ENCODE measurements at regions not wholly inside any gene's neighbourhood (a gene's known extent, or its start where the extent isn't known, plus 50 kb on each side); places are given as distances from the start of the nearest gene placed in this dataset.

GRCh38 chr11:62025487-62026105 is 58.2 kb upstream of the FTH1 start (continued):
- TF ChIP-seq FUS (optimal IDR thresholded peaks at IDR 0.05; ENCODE audit: low read depth, low read length): no peak
- peak; percentile 25 for TF ChIP-seq RBM39 (optimal IDR thresholded peaks at IDR 0.05; ENCODE audit: low read depth, low read length)
- TF ChIP-seq PTBP1 (IDR thresholded peaks at IDR 0.05; ENCODE audit: low read depth, low read length): no peak
- TF ChIP-seq BRCA1 (IDR thresholded peaks at IDR 0.05): no peak
- TF ChIP-seq BRCA1 (CRISPR knock-in tag; IDR thresholded peaks at IDR 0.05): no peak
- peak; percentile 91 for TF ChIP-seq ESRRA (IDR thresholded peaks at IDR 0.05; ENCODE audit: borderline replicate concordance, low read depth)
- TF ChIP-seq KLF1 (tag; IDR thresholded peaks at IDR 0.05): peak; percentile 100
- TF ChIP-seq ZNF175 (CRISPR knock-in tag; IDR thresholded peaks at IDR 0.05; ENCODE audit: low read depth): peak; percentile 62; the same call in 1 of the 2 replicates
- TF ChIP-seq PHB2 (IDR thresholded peaks at IDR 0.05; ENCODE audit: low read depth): no peak
- no peak; the same call in 1 of the 2 replicates for TF ChIP-seq ZNF41 (CRISPR knock-in tag; conservative IDR thresholded peaks at IDR 0.05)
- TF ChIP-seq ZNF584 (CRISPR knock-in tag; IDR thresholded peaks at IDR 0.05; ENCODE audit: low read depth): peak; percentile 90
- TF ChIP-seq ADNP (tag; IDR thresholded peaks at IDR 0.05): peak; percentile 30; the same call in 1 of the 2 replicates
- no peak for TF ChIP-seq E4F1 (CRISPR knock-in tag; IDR thresholded peaks at IDR 0.05; ENCODE audit: borderline replicate concordance)
- no peak for TF ChIP-seq TSHZ1 (CRISPR knock-in tag; IDR thresholded peaks at IDR 0.05)
- TF ChIP-seq CSDE1 (IDR thresholded peaks at IDR 0.05): no peak
- TF ChIP-seq HDAC2 (IDR thresholded peaks at IDR 0.05): peak; percentile 97
- no peak; the same call in 1 of the 2 replicates for TF ChIP-seq ZNF263 (CRISPR knock-in tag; IDR thresholded peaks at IDR 0.05; ENCODE audit: borderline replicate concordance)
- TF ChIP-seq, protein P1, sequence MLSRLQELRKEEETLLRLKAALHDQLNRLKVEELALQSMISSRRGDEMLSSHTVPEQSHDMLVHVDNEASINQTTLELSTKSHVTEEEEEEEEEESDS (CRISPR knock-in tag; IDR thresholded peaks at IDR 0.05): no peak
- peak; percentile 84 for TF ChIP-seq CBFA2T2 (conservative IDR thresholded peaks at IDR 0.05)
- TF ChIP-seq SRSF1 (IDR thresholded peaks at IDR 0.05; ENCODE audit: low read depth, low read length): no peak
- peak; percentile 94 for TF ChIP-seq ARID1B (IDR thresholded peaks at IDR 0.05)
- TF ChIP-seq MCM5 (IDR thresholded peaks at IDR 0.05; ENCODE audit: low read depth): no peak
- TF ChIP-seq ZNF507 (tag; conservative IDR thresholded peaks at IDR 0.05): no peak
- TF ChIP-seq, protein P2, sequence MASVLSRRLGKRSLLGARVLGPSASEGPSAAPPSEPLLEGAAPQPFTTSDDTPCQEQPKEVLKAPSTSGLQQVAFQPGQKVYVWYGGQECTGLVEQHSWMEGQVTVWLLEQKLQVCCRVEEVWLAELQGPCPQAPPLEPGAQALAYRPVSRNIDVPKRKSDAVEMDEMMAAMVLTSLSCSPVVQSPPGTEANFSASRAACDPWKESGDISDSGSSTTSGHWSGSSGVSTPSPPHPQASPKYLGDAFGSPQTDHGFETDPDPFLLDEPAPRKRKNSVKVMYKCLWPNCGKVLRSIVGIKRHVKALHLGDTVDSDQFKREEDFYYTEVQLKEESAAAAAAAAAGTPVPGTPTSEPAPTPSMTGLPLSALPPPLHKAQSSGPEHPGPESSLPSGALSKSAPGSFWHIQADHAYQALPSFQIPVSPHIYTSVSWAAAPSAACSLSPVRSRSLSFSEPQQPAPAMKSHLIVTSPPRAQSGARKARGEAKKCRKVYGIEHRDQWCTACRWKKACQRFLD (CRISPR knock-in tag; IDR thresholded peaks at IDR 0.05): peak; percentile 68
